GM18861 (cell line): ENCODE measurements at regions not wholly inside any gene's neighbourhood (a gene's known extent, or its start where the extent isn't known, plus 50 kb on each side); places are given as distances from the start of the nearest gene placed in this dataset.
"Not testable (repeated sequence)": the region's sequence is repeated elsewhere in the genome, so short reads cannot be mapped to it uniquely, and the experiment has no call there.

ENCODE experiments used
- ATAC-seq: cut with Tn5 transposase; IDR thresholded peaks from one replicate; pipeline ENCODE4 v1.9.1; 2021; ENCODE audit not compliant: unreplicated experiment

- no peak for ATAC-seq
Observed at GRCh38 chr12:4158306-4158705, 115.3 kb upstream of the CCND2 start.

GRCh38 chr12:4157122-4157521, 116.4 kb upstream of the CCND2 start:
- ATAC-seq = no peak

- no peak for ATAC-seq
Observed at GRCh38 chr12:4156317-4156716, 117.2 kb upstream of the CCND2 start.

GRCh38 chr12:4154672-4155225, 118.8 kb upstream of the CCND2 start:
- ATAC-seq = no peak

GRCh38 chr12:4153343-4153892, 120.1 kb upstream of the CCND2 start:
- ATAC-seq = peak; percentile 65

GRCh38 chr12:4152145-4152795, 121.3 kb upstream of the CCND2 start:
- ATAC-seq = no peak

GRCh38 chr12:4151362-4152121, 122.0 kb upstream of the CCND2 start:
- ATAC-seq = no peak

- not testable (repeated sequence) for ATAC-seq
Observed at GRCh38 chr12:4150355-4150754, 123.2 kb upstream of the CCND2 start.

- ATAC-seq = peak; percentile 48
Observed at GRCh38 chr12:4148418-4149056, 125.0 kb upstream of the CCND2 start.

- ATAC-seq = no peak
Observed at GRCh38 chr12:4147031-4147481, 126.5 kb upstream of the CCND2 start.

- no peak for ATAC-seq
Observed at GRCh38 chr12:4145990-4146859, 127.3 kb upstream of the CCND2 start.

GRCh38 chr12:4144676-4145075, 128.9 kb upstream of the CCND2 start:
- no peak for ATAC-seq

GRCh38 chr12:4143896-4144295, 129.7 kb upstream of the CCND2 start:
- no peak for ATAC-seq

GRCh38 chr12:4141348-4142270, 132.0 kb upstream of the CCND2 start:
- peak; percentile 32 for ATAC-seq

GRCh38 chr12:4140581-4141301, 132.8 kb upstream of the CCND2 start:
- ATAC-seq = no peak

GRCh38 chr12:4139191-4139590, 134.4 kb upstream of the CCND2 start:
- no peak for ATAC-seq

- ATAC-seq = not testable (repeated sequence)
Observed at GRCh38 chr12:4138532-4138931, 135.0 kb upstream of the CCND2 start.

GRCh38 chr12:4138051-4138450, 135.5 kb upstream of the CCND2 start:
- ATAC-seq = no peak

- ATAC-seq = no peak
Observed at GRCh38 chr12:4137441-4137840, 136.1 kb upstream of the CCND2 start.
